Left ventricle myocardium inferior (tissue), 1 donor: ENCODE measurements at regions not wholly inside any gene's neighbourhood (a gene's known extent, or its start where the extent isn't known, plus 50 kb on each side); places are given as distances from the start of the nearest gene placed in this dataset.

Source experiments
- DNase-seq: peaks from one replicate; pipeline ENCODE4 v3.0.0-alpha.2; 2020
- H3K27ac ChIP-seq: fragments of 200-600 bp; replicated peaks from 2 replicates; pipeline ENCODE4 v1.8.0; 2021
- H3K27me3 ChIP-seq: fragments of 200-600 bp; 2 replicates; pipeline ENCODE4 v1.8.0; 2021; ENCODE audit warnings: low read depth
- H3K36me3 ChIP-seq: fragments of 200-600 bp; 2 replicates; pipeline ENCODE4 v1.8.0; 2021
- H3K4me1 ChIP-seq: fragments of 200-600 bp; 2 replicates; pipeline ENCODE4 v1.8.0; 2021
- H3K4me3 ChIP-seq: fragments of 200-600 bp; 2 replicates; pipeline ENCODE4 v1.8.0; 2021; ENCODE audit warnings: mild to moderate bottlenecking, moderate library complexity
- H3K9me3 ChIP-seq: fragments of 200-600 bp; replicated peaks from 2 replicates; pipeline ENCODE4 v1.8.0; 2021
- intact Hi-C: fragments of 100-400 bp; cut with micrococcal nuclease; formaldehyde crosslinking; loops from one replicate; pipeline ENCODE4 v1.11.0; 2022
- TF ChIP-seq, protein P1 (sequence below): fragments of 200-600 bp; IDR thresholded peaks from 2 replicates; pipeline ENCODE4 v1.8.0; 2021; ENCODE audit warnings: antibody characterized with exemption, mild to moderate bottlenecking, borderline replicate concordance
- donor health status: DM: no; HTN: yes; CAD: no; lungs with severe emphysema.

DNA sequence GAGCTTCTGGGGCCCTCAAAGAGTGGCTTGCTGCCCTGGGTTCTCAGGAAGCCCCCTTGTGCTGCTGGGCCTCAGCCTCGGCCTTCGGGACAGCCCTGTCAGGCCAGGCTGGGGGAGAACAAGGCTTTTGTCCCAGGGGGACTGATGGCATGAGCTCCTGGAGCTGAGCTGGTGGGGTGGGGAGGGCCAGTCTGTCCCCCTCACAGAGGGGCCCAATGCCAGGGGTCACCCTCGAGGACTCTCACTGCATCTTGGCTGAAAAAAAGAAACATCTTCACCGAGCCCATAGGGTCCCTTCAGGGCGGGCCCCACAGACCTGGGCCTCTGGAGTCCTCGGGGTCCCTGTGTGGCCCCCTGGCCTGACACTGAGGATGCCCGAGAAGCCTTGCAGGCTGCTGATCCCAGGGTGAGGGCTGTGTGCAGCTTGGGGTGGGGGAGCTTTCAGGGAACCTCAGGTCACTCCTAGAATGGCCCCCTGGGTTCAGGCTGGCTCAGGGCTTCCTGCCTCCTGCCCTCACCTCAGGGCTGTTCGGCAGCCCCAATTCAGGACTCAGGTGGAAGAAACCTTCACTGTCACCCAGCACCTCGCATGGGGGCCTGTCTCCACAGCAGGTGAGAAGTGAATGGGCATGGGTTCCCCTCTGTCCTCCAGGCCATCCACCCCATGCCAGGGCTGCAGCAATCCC is 90.5 kb downstream of the TNFRSF13B start:
- intact Hi-C loops, result no loop called here
- H3K9me3 ChIP-seq, result peaks cover 11% of the 10 kb centered on the region
- H3K36me3 ChIP-seq, result no peaks in the 10 kb centered on the region
- H3K4me1 ChIP-seq, result no peaks in the 10 kb centered on the region
- no peak overlapping the region for H3K27ac ChIP-seq
- TF ChIP-seq, protein P1, sequence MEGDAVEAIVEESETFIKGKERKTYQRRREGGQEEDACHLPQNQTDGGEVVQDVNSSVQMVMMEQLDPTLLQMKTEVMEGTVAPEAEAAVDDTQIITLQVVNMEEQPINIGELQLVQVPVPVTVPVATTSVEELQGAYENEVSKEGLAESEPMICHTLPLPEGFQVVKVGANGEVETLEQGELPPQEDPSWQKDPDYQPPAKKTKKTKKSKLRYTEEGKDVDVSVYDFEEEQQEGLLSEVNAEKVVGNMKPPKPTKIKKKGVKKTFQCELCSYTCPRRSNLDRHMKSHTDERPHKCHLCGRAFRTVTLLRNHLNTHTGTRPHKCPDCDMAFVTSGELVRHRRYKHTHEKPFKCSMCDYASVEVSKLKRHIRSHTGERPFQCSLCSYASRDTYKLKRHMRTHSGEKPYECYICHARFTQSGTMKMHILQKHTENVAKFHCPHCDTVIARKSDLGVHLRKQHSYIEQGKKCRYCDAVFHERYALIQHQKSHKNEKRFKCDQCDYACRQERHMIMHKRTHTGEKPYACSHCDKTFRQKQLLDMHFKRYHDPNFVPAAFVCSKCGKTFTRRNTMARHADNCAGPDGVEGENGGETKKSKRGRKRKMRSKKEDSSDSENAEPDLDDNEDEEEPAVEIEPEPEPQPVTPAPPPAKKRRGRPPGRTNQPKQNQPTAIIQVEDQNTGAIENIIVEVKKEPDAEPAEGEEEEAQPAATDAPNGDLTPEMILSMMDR, result no peak
- H3K27me3 ChIP-seq, result peaks cover 25% of the 10 kb centered on the region
- H3K4me3 ChIP-seq, result no peak overlapping the region
- no peak for DNase-seq

DNA sequence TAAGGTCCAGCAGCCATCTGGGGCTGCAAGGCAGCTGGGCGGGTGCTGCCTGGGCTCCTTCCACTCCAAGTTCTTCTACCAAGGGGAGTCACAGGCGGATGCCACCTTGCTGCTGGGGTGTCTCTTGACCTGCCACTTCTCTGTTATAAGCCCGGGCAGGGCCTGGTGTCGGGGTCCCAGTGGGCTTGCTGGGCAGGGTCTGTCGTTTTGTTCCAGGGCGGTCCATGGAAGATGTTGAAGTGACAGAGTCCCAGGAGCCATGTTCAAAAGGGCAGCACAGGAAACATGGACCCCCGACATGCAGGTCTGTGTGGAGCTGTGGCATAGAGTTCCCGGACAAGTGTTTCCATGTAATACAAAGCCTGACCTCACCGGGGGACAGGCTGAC is 91.1 kb downstream of the TNFRSF13B start:
- intact Hi-C loops, result no loop called here
- no peaks in the 10 kb centered on the region for H3K36me3 ChIP-seq
- peaks cover 25% of the 10 kb centered on the region for H3K27me3 ChIP-seq
- H3K27ac ChIP-seq, result no peak overlapping the region
- no peaks in the 10 kb centered on the region for H3K4me1 ChIP-seq
- TF ChIP-seq, protein P1, result no peak
- DNase-seq, result no peak
- H3K9me3 ChIP-seq, result peaks cover 11% of the 10 kb centered on the region
- no peak overlapping the region for H3K4me3 ChIP-seq

DNA sequence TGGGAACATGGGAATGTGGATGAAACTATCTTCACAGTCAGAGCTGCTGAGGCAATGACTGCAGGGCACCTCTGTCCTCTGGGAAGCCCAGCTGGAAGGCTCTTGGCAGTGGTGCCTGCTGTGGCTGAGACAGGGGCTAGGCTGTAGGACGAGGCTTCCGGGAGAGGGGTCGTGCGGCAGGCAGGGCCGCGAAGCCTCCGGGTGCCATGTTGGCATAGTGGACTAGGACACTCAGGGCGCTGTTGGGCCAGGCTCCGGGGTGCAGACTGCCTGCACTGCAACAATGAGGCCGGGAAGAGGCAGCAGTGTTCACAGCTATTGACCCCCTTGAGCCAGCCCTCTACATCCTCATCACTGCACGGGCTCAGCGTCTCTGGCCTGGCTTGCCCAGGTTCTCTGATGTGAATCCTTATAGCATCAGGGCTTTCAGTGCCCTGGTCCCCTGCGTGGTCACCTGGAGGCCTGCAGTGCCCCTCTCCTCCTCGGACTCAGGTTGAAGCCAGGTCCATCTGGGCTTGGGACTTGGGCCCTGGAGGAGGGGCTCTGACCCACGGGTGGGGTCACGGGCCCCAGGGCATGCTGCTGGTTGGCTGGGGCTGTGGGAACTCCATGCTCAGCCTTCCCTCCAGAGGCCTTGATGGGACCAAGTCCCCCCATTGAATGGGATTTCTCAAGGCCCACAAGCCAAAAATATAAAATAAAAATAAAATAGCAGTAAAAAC is 91.6 kb downstream of the TNFRSF13B start:
- TF ChIP-seq, protein P1, result no peak
- DNase-seq, result no peak
- H3K4me3 ChIP-seq, result no peak overlapping the region
- H3K27ac ChIP-seq, result no peak overlapping the region
- H3K27me3 ChIP-seq, result peaks cover 25% of the 10 kb centered on the region
- intact Hi-C loops, result no loop called here
- no peaks in the 10 kb centered on the region for H3K4me1 ChIP-seq
- no peaks in the 10 kb centered on the region for H3K36me3 ChIP-seq
- peaks cover 11% of the 10 kb centered on the region for H3K9me3 ChIP-seq

- intact Hi-C loops, result no loop called here
- DNase-seq, result no peak
- H3K4me1 ChIP-seq, result no peaks in the 10 kb centered on the region
These were observed 92.2 kb downstream of the TNFRSF13B start for GRCh38 chr17:16879686-16880085.

GRCh38 chr17:16878606-16879005 is 93.3 kb downstream of the TNFRSF13B start:
- DNase-seq, result no peak
- intact Hi-C loops, result no loop called here

More at GRCh38 chr17:16879686-16880085, 92.2 kb downstream of the TNFRSF13B start:
- Histone ChIP-seq H3K27ac (no peak overlapping the region), H3K36me3 (no peaks in the 10 kb centered on the region), H3K4me3 (no peak overlapping the region), H3K27me3 (peaks cover 25% of the 10 kb centered on the region), H3K9me3 (peaks cover 11% of the 10 kb centered on the region)
- TF ChIP-seq, protein P1, result no peak

More at GRCh38 chr17:16878606-16879005, 93.3 kb downstream of the TNFRSF13B start:
- Histone ChIP-seq H3K36me3 (no peaks in the 10 kb centered on the region), H3K27me3 (peaks cover 29% of the 10 kb centered on the region), H3K4me1 (no peaks in the 10 kb centered on the region), H3K4me3 (no peak overlapping the region), H3K27ac (no peak overlapping the region), H3K9me3 (peaks cover 11% of the 10 kb centered on the region)
- TF ChIP-seq, protein P1, result no peak
